Right lobe of liver (tissue), 6 donors: ENCODE measurements at regions not wholly inside any gene's neighbourhood (a gene's known extent, or its start where the extent isn't known, plus 50 kb on each side); places are given as distances from the start of the nearest gene placed in this dataset.

Experiments
- ATAC-seq, 4 donors: fragments of 200-7000 bp; cut with Tn5 transposase; one replicate each; pipeline ENCODE4 v1.9.1; 2020; ENCODE audit warnings: mild to moderate bottlenecking in 4 of 4, moderate library complexity in 4 of 4
- DNase-seq, 3 donors: peaks; one replicate each; pipeline ENCODE4 v3.0.0-alpha.2; 2020
- H3K27ac ChIP-seq, 3 donors: fragments of 200-600 bp; one replicate each; pipeline ENCODE4 v1.8.0; 2022
- H3K27me3 ChIP-seq, 2 donors: fragments of 200-600 bp; one replicate each; pipeline ENCODE4 v1.8.0; 2022
- H3K36me3 ChIP-seq, 4 donors: fragments of 200-600 bp; sonication (generic) in 1 of 4; one replicate each; pipeline versions ENCODE4 v1.5.1 to v1.8.0; 2017 to 2022; ENCODE audit warnings: control low read depth in 1 of 4
- H3K4me1 ChIP-seq, 4 donors: fragments of 200-600 bp; sonication (generic) in 1 of 4; one replicate each; pipeline versions ENCODE4 v1.5.1 to v1.8.0; 2017 to 2022; ENCODE audit warnings: control low read depth in 1 of 4
- H3K4me3 ChIP-seq, 3 donors: fragments of 200-600 bp; one replicate each; pipeline ENCODE4 v1.8.0; 2022
- H3K9me3 ChIP-seq, 4 donors: fragments of 200-600 bp; sonication (generic) in 1 of 4; one replicate each; pipeline versions ENCODE4 v1.5.1 to v1.8.0; 2017 to 2022; ENCODE audit warnings: control low read depth in 1 of 4
- POLR2A ChIP-seq: fragments of 450-650 bp; IDR thresholded peaks from one replicate; pipeline ENCODE4 v1.6.1; 2017; ENCODE audit warnings: antibody characterized with exemption, mild to moderate bottlenecking
- WGBS: methylation state at CpG from one replicate; pipeline ENCODE4 v1.1.6; 2018; ENCODE audit warnings: low coverage, low lambda C conversion rate; ENCODE audit not compliant: insufficient coverage; ENCODE audit errors: missing lambda C conversion rate; 5-methylcytosine and 5-hydroxymethylcytosine counted together
- intact Hi-C, 2 donors: fragments of 100-400 bp; cut with DNase I; formaldehyde crosslinking; loops; one replicate each; pipeline versions ENCODE4 v1.11.2 to v1.14.1; 2022
- TF ChIP-seq, protein P1 (sequence below), 4 donors: fragments of 200-600 bp in 3 of 4; fragments of 450-650 bp in 1 of 4; IDR thresholded peaks; one replicate each; pipeline versions ENCODE4 v1.5.1 to v1.8.0; 2016 to 2022; ENCODE audit warnings: antibody characterized with exemption in 4 of 4, mild to moderate bottlenecking in 2 of 4
- donor health status: DM: no; HTN: yes; CAD: no.
- donor health status: DM: no; HTN: no; CAD: no.
- donor health status: DM: no; HTN: no; CAD: no.
- donor health status: DM: no; HTN: yes; CAD: no.
- donor health status: DM: no; HTN: yes; CAD: no.

DNA sequence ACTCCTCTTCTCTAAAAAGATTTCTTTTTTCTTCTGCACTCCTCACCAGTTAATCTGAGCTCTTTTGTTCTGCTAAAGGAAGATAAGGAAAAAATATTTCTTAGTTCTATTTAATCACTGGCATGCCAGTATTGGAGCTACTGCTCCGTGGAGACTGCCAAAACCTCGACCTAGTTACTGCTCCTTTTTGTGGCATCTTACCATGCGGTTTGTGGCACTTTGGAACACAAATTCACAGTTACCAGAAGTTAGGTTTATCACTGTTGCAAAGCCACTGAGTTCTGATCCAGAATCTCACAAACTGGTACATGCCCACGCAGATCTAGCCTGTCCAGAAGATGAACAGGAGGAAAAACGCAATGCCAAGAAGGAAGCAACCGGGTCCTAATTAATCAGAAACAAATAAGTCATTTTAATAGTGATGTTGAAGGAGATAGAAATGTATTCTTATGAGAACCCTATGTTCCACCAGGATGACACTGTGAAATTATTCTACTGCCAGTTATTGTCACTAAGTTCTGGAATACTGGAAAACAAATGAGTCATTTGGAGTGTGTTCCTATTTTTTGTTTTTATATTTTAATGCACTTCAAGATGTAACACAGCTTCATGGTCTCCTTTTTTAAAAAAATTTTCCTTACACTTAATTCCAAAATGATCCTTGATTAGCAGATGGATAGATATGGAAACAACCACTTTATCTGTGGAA is 106.7 kb upstream of the GK2 start:
- no peaks in the 10 kb centered on the region for H3K36me3 ChIP-seq
- no peak for ATAC-seq
- no peak overlapping the region for H3K4me3 ChIP-seq
- intact Hi-C loops, result no loop called here
- no peaks in the 10 kb centered on the region for H3K27me3 ChIP-seq
- no peaks in the 10 kb centered on the region for H3K9me3 ChIP-seq
- no peak overlapping the region for H3K27ac ChIP-seq
- H3K4me1 ChIP-seq, result no peaks in the 10 kb centered on the region
- no peak for TF ChIP-seq POLR2A
- TF ChIP-seq, protein P1, sequence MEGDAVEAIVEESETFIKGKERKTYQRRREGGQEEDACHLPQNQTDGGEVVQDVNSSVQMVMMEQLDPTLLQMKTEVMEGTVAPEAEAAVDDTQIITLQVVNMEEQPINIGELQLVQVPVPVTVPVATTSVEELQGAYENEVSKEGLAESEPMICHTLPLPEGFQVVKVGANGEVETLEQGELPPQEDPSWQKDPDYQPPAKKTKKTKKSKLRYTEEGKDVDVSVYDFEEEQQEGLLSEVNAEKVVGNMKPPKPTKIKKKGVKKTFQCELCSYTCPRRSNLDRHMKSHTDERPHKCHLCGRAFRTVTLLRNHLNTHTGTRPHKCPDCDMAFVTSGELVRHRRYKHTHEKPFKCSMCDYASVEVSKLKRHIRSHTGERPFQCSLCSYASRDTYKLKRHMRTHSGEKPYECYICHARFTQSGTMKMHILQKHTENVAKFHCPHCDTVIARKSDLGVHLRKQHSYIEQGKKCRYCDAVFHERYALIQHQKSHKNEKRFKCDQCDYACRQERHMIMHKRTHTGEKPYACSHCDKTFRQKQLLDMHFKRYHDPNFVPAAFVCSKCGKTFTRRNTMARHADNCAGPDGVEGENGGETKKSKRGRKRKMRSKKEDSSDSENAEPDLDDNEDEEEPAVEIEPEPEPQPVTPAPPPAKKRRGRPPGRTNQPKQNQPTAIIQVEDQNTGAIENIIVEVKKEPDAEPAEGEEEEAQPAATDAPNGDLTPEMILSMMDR (IDR thresholded peaks at IDR 0.05), result no peak
- DNase-seq, result no peak
- whole genome bisulfite sequencing, result 33% methylated on average over 6 of the region's 6 CpGs

DNA sequence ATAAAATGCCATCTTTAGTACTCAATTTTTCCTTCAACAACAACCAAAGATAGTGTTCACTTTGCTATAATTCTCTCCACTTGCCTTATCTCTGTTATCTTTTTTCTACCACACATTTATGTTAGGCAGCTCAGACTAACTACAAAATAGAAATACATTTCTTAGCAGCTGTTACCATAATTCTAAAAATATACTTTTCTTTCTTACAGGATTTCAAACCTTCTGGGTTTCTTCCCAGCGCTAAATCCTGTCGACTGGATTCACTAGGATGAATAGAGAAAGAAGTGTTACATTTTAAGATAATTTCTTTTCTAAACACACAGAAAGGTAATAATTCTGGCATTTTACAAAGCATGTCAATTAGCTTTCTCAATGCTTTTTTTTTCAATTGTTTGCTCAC is 105.5 kb upstream of the GK2 start:
- Histone ChIP-seq H3K27ac (no peak overlapping the region), H3K36me3 (no peaks in the 10 kb centered on the region), H3K9me3 (no peaks in the 10 kb centered on the region), H3K4me3 (no peak overlapping the region), H3K4me1 (no peaks in the 10 kb centered on the region), H3K27me3 (no peaks in the 10 kb centered on the region)
- ATAC-seq, result no peak
- WGBS, result 77% methylated on average over 2 of the region's 2 CpGs
- no peak for DNase-seq
- TF ChIP-seq, protein P1 (IDR thresholded peaks at IDR 0.05), result no peak
- no peak for TF ChIP-seq POLR2A
- intact Hi-C loops, result no loop called here

DNA sequence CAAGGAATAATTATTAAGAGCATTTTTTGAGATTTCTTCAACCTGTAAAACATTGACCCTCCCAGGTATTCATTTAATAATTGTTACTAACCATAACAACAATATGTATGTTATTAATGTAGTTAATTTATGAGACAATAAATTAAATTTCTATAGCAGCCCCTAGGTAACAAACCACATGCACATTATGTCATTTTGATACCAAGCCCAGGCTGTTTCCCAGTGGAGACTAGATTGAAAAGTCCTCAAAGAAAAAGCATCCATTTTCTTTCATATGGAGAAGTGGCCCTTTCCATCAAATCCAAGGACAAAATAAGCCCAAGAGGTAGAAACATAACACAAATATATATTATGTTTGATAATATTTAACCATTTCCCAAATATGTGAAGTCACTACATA is 104.3 kb upstream of the GK2 start:
- Histone ChIP-seq H3K9me3 (no peaks in the 10 kb centered on the region), H3K36me3 (no peaks in the 10 kb centered on the region), H3K27ac (no peak overlapping the region), H3K4me3 (no peak overlapping the region), H3K27me3 (no peaks in the 10 kb centered on the region), H3K4me1 (no peaks in the 10 kb centered on the region)
- intact Hi-C loops, result no loop called here
- TF ChIP-seq, protein P1 (IDR thresholded peaks at IDR 0.05), result no peak
- no peak for TF ChIP-seq POLR2A
- ATAC-seq (no peak), DNase-seq (no peak)

DNA sequence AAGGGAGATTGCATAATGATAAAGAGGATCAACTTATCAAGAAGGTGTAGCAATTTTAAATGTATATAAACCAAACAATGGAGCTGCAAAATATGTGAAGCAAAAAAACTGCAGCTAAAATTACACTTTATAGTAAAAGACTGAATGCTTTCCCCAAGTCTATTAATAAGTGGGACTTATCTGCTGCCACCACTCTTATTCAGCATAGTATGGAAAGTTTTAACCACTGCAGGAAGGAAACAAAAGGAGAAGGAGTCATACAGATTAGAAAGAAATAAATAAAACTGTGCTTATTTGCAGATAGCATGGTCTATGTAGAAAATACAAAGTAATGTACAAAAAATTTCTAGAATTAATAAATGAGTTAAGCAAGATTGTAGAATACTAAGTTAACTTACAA is 94.1 kb upstream of the GK2 start:
- Histone ChIP-seq H3K27ac (no peak overlapping the region), H3K4me1 (no peaks in the 10 kb centered on the region), H3K27me3 (no peaks in the 10 kb centered on the region), H3K4me3 (no peak overlapping the region), H3K36me3 (no peaks in the 10 kb centered on the region), H3K9me3 (no peaks in the 10 kb centered on the region)
- ATAC-seq (no peak), DNase-seq (no peak)
- no peak for TF ChIP-seq POLR2A
- TF ChIP-seq, protein P1 (IDR thresholded peaks at IDR 0.05), result no peak
- intact Hi-C loops, result no loop called here

DNA sequence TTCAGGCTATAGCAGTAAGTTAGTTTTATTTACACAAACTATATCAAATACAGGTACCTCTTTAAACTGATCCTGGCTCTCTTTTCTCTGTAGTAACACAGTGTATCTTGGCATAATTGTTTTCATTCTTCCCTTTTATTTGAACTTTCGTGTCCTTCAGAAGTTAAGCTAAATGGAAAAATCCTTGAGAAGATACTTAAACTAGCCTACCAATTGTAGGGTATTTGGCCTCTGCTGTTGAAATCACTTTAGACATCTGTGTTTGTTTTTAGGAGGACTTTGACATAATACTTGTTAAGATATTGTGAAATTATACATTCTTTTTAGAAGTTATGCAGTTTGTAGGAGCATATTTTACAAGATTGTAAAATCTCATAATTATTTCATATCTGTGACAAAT is 90.3 kb upstream of the GK2 start:
- intact Hi-C loops, result no loop called here
- ATAC-seq, result no peak
- WGBS, result 26% methylated on average over 1 of the region's 1 CpG

More for the DNA sequence above, 90.3 kb upstream of the GK2 start:
- Histone ChIP-seq H3K36me3 (no peaks in the 10 kb centered on the region), H3K4me3 (no peak overlapping the region), H3K4me1 (no peaks in the 10 kb centered on the region), H3K27me3 (no peaks in the 10 kb centered on the region), H3K27ac (no peak overlapping the region), H3K9me3 (no peaks in the 10 kb centered on the region)
- no peak for DNase-seq
- TF ChIP-seq POLR2A, result no peak
- TF ChIP-seq, protein P1 (IDR thresholded peaks at IDR 0.05), result no peak
